ENCODE measurements at regions not wholly inside any gene's neighbourhood (a gene's known extent, or its start where the extent isn't known, plus 50 kb on each side); places are given as distances from the start of the nearest gene placed in this dataset.

- no peak overlapping the region for H3K4me3 ChIP-seq (ENCODE audit: low read depth, low read length)
- no peak for DNase-seq (ENCODE audit: low read depth)
- in situ Hi-C loops (cut with HindIII; ENCODE audit: low sequenced_read_pairs), result no loop called here
- TF ChIP-seq CTCF (IDR thresholded peaks at IDR 0.05; ENCODE audit: low read depth, low read length, missing control alignments), result no peak
Observed at GRCh38 chr7:33729726-33730125, 175.6 kb upstream of the BMPER start.

- in situ Hi-C loops (cut with HindIII; ENCODE audit: low sequenced_read_pairs), result no loop called here
- DNase-seq (ENCODE audit: low read depth), result no peak
- TF ChIP-seq CTCF (IDR thresholded peaks at IDR 0.05; ENCODE audit: low read depth, low read length, missing control alignments), result no peak
- H3K4me3 ChIP-seq (ENCODE audit: low read depth, low read length), result no peak overlapping the region
Observed at GRCh38 chr7:33730958-33731357, 174.4 kb upstream of the BMPER start.

- no peak overlapping the region for H3K4me3 ChIP-seq (ENCODE audit: low read depth, low read length)
- no peak for DNase-seq (ENCODE audit: low read depth)
- in situ Hi-C loops (cut with HindIII; ENCODE audit: low sequenced_read_pairs), result no loop called here
- no peak for TF ChIP-seq CTCF (IDR thresholded peaks at IDR 0.05; ENCODE audit: low read depth, low read length, missing control alignments)
Observed at GRCh38 chr7:33731912-33732311, 173.4 kb upstream of the BMPER start.

- H3K4me3 ChIP-seq (ENCODE audit: low read depth, low read length), result no peak overlapping the region
- no peak for DNase-seq (ENCODE audit: low read depth)
- no peak for TF ChIP-seq CTCF (IDR thresholded peaks at IDR 0.05; ENCODE audit: low read depth, low read length, missing control alignments)
- in situ Hi-C loops (cut with HindIII; ENCODE audit: low sequenced_read_pairs), result no loop called here
Observed at GRCh38 chr7:33732462-33732861, 172.9 kb upstream of the BMPER start.

- no peak for TF ChIP-seq CTCF (IDR thresholded peaks at IDR 0.05; ENCODE audit: low read depth, low read length, missing control alignments)
- in situ Hi-C loops (cut with HindIII; ENCODE audit: low sequenced_read_pairs), result no loop called here
- DNase-seq (ENCODE audit: low read depth), result no peak
- no peak overlapping the region for H3K4me3 ChIP-seq (ENCODE audit: low read depth, low read length)
Observed at GRCh38 chr7:33733870-33734650, 171.3 kb upstream of the BMPER start.

GRCh38 chr7:33735403-33735802 lies 169.9 kb upstream of the BMPER start:
- TF ChIP-seq CTCF (IDR thresholded peaks at IDR 0.05; ENCODE audit: low read depth, low read length, missing control alignments), result no peak
- no peak overlapping the region for H3K4me3 ChIP-seq (ENCODE audit: low read depth, low read length)
- in situ Hi-C loops (cut with HindIII; ENCODE audit: low sequenced_read_pairs), result no loop called here
- DNase-seq (ENCODE audit: low read depth), result no peak
